Type B pancreatic cell (in vitro differentiated cells): ENCODE measurements at regions not wholly inside any gene's neighbourhood (a gene's known extent, or its start where the extent isn't known, plus 50 kb on each side); places are given as distances from the start of the nearest gene placed in this dataset.

ENCODE experiments used
- DNase-seq: peaks from one replicate; pipeline ENCODE4 v3.0.0; 2021; ENCODE audit warnings: mixed read lengths; ENCODE audit not compliant: unreplicated experiment; ENCODE audit errors: extremely low spot score
- H3K27ac Mint-ChIP-seq: 2 replicates; pipeline ENCODE4 v1.8.0; 2021; ENCODE audit warnings: mild to moderate bottlenecking, mixed read lengths
- H3K27me3 Mint-ChIP-seq: 2 replicates; pipeline ENCODE4 v1.8.0; 2021; ENCODE audit warnings: mixed read lengths
- H3K36me3 Mint-ChIP-seq: 2 replicates; pipeline ENCODE4 v1.8.0; 2021; ENCODE audit warnings: mixed read lengths
- H3K4me1 Mint-ChIP-seq: one replicate; pipeline ENCODE4 v1.8.0; 2021; ENCODE audit warnings: mixed read lengths; ENCODE audit not compliant: unreplicated experiment
- H3K4me3 Mint-ChIP-seq: 2 replicates; pipeline ENCODE4 v1.8.0; 2021; ENCODE audit warnings: mild to moderate bottlenecking, mixed read lengths
- H3K9me3 Mint-ChIP-seq: 2 replicates; pipeline ENCODE4 v1.8.0; 2021; ENCODE audit warnings: mixed read lengths
- TF ChIP-seq, protein P1 (sequence below): fragments of 200-600 bp; sonication (generic); conservative IDR thresholded peaks from 2 replicates; pipeline ENCODE4 v1.5.0; 2021; ENCODE audit warnings: antibody characterized with exemption, mild to moderate bottlenecking

DNA sequence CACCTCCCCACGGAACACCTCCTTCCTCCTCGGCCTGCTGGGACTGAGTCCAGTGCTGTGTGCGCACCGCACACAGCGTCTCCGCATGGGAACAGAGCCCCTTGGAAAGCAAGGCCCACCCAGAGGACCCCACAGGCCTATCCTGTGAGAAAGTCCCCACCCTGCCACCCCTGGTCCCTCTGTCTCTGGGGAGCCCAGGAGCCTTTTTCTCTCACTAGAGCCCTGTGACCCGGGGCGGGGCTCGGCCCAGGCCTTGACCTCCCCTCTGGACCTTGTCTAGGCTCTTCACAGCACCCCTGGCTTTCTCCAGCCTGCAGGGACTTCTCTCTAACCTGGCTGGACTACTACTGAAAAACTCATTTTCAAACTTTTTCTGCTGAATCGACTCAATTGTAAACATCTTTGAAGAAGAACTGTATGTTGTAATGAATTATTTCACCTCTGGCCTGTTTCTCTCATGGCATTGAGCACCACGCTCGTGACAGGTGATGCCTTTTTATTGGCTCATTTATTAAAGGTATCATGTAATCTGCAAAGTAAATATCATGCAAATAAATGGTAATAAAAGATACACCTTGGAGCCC lies 89.2 kb downstream of the IRX1 start:
- Mint-ChIP-seq H3K4me3 (no peak overlapping the region), H3K4me1 (no peaks in the 10 kb centered on the region), H3K9me3 (no peaks in the 10 kb centered on the region), H3K27ac (no peak overlapping the region), H3K27me3 (peaks cover 15% of the 10 kb centered on the region), H3K36me3 (no peaks in the 10 kb centered on the region)
- DNase-seq = no peak
- TF ChIP-seq, protein P1, sequence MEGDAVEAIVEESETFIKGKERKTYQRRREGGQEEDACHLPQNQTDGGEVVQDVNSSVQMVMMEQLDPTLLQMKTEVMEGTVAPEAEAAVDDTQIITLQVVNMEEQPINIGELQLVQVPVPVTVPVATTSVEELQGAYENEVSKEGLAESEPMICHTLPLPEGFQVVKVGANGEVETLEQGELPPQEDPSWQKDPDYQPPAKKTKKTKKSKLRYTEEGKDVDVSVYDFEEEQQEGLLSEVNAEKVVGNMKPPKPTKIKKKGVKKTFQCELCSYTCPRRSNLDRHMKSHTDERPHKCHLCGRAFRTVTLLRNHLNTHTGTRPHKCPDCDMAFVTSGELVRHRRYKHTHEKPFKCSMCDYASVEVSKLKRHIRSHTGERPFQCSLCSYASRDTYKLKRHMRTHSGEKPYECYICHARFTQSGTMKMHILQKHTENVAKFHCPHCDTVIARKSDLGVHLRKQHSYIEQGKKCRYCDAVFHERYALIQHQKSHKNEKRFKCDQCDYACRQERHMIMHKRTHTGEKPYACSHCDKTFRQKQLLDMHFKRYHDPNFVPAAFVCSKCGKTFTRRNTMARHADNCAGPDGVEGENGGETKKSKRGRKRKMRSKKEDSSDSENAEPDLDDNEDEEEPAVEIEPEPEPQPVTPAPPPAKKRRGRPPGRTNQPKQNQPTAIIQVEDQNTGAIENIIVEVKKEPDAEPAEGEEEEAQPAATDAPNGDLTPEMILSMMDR = no peak

DNA sequence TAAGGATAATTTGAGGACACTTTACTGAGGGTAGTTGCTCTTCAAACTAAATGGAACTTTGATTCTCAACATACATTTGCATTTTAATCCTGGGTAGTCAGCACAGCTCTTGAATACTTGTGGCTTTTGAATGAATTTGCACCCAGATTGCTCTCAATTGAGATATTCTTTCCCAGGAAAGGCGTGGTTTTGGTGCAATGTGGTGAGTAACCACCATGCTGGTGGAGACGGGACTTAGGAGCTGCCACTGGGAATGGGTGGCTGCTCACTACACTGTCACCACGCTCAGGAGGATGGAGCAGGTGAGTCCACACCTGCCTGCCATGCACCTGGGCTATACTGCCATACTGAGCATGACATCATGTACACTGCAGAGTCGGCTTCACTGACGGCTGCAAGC lies 99.2 kb downstream of the IRX1 start:
- Mint-ChIP-seq H3K4me3 (no peak overlapping the region), H3K4me1 (no peaks in the 10 kb centered on the region), H3K9me3 (peaks cover under 1% of the 10 kb centered on the region), H3K36me3 (no peaks in the 10 kb centered on the region), H3K27me3 (peaks cover 13% of the 10 kb centered on the region), H3K27ac (no peak overlapping the region)
- TF ChIP-seq, protein P1 = no peak
- DNase-seq = no peak

DNA sequence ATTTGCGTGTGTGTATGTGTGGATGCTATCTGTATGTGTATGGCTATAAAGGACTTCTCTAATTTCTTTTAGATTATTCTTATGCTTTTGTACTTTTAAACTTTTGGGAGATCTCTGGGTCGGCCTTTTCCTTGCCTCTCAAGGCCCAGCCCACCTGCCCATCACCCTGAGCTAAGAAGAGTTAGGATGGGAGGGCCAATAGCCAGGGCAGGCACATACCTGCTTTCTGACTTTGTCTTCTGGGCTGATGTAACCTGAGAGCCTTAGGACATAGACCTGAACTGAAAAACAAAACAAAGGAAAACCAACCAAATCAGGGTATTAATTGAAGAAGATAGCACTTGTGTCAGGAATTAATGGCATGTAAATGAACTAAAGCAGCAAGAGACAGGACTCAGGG lies 100.2 kb downstream of the IRX1 start:
- no peak overlapping the region for H3K27ac Mint-ChIP-seq
- TF ChIP-seq, protein P1 = no peak
- DNase-seq = no peak
- peaks cover 14% of the 10 kb centered on the region for H3K27me3 Mint-ChIP-seq
- H3K4me3 Mint-ChIP-seq = no peak overlapping the region
- H3K36me3 Mint-ChIP-seq = no peaks in the 10 kb centered on the region
- H3K9me3 Mint-ChIP-seq = peaks cover 3% of the 10 kb centered on the region
- H3K4me1 Mint-ChIP-seq = no peaks in the 10 kb centered on the region

DNA sequence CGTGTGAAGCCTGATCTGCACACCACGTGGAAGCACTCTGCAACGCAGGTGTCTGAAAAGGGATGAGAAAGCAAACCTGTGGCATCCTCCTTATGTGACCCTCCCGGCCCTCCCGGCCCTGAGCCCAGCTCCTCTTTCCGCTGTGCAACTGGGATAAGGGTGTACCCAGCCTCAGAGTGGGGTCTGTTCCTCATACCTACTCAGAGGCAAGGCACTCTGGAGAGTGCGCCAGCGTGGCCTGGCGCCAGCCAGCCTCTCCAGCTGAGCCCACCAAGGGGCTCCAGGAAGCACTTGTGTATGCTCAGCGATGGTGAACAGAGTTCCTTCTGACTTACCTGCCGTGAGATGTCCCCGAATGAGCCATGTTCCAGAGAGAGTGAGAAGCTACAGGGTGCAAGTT lies 102.8 kb downstream of the IRX1 start:
- H3K4me1 Mint-ChIP-seq = no peaks in the 10 kb centered on the region
- TF ChIP-seq, protein P1 = no peak
- DNase-seq = no peak
- no peak overlapping the region for H3K4me3 Mint-ChIP-seq
- peaks cover 9% of the 10 kb centered on the region for H3K27me3 Mint-ChIP-seq
- H3K9me3 Mint-ChIP-seq = peaks cover 3% of the 10 kb centered on the region
- H3K27ac Mint-ChIP-seq = no peak overlapping the region
- no peaks in the 10 kb centered on the region for H3K36me3 Mint-ChIP-seq

DNA sequence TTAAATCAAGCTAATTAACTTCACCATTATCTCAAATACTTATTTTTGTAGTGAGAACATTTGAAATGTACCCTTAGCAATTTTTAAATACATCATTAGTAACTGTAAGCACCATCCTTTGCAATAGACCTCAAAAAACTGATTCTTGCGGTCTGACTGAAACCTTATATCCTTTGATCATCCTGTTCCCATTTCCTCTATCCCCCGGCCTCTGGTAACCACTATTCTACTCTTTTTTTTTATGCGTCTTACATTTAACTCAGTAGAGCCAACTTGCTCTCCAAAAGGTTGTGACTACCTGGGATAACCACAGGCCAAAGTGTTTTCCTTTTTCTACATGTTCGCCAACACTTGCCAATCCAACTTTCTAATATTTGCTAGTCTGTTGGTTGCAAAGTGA lies 106.1 kb downstream of the IRX1 start:
- Mint-ChIP-seq H3K27ac (no peak overlapping the region), H3K36me3 (no peaks in the 10 kb centered on the region), H3K9me3 (peaks cover 3% of the 10 kb centered on the region), H3K27me3 (peaks cover 8% of the 10 kb centered on the region), H3K4me3 (no peak overlapping the region), H3K4me1 (no peaks in the 10 kb centered on the region)
- TF ChIP-seq, protein P1 = no peak
- no peak for DNase-seq

DNA sequence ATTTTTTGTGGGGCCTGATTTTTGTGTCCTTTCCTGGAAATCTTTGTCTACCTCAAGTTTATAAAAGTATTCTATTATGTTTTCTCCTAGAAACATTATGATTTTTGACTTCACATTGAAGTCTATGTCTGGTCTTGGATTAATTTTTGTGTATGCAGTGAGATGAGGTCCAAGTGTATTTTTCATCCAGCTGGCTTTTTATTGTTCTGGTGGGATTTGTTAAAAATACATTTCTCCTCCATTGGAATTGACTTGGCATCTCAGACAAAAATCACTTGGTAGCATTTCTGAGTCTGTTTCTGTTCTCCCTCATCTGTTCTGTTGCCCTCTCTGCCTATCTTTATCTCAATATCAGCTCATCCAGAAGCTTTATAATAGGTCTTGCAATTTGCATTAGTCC lies 109.0 kb downstream of the IRX1 start:
- Mint-ChIP-seq H3K9me3 (peaks cover 3% of the 10 kb centered on the region), H3K27ac (no peak overlapping the region), H3K36me3 (no peaks in the 10 kb centered on the region), H3K4me1 (no peaks in the 10 kb centered on the region), H3K4me3 (no peak overlapping the region), H3K27me3 (peaks cover 22% of the 10 kb centered on the region)
- TF ChIP-seq, protein P1 = no peak
- DNase-seq = no peak
